Smooth muscle cell (in vitro differentiated cells): ENCODE measurements at regions not wholly inside any gene's neighbourhood (a gene's known extent, or its start where the extent isn't known, plus 50 kb on each side); places are given as distances from the start of the nearest gene placed in this dataset.

Experiments
- DNase-seq: peaks from one replicate; lab custom pipeline; 2025; ENCODE audit not compliant: unreplicated experiment; lab: John Stamatoyannopoulos, UW
- H2AFZ ChIP-seq: fragments of 200-600 bp; sonication (generic); 2 replicates; pipeline ENCODE4 v1.6.0; 2016; ENCODE audit warnings: antibody characterized with exemption, low read depth, mild to moderate bottlenecking
- H3F3A ChIP-seq: fragments of 200-600 bp; sonication (generic); 2 replicates; pipeline ENCODE4 v1.6.0; 2017; ENCODE audit warnings: antibody characterized with exemption, low read depth
- H3K27ac ChIP-seq: fragments of 200-600 bp; sonication (generic); 2 replicates; pipeline ENCODE4 v1.5.1; 2016; ENCODE audit warnings: low read depth, mild to moderate bottlenecking
- H3K27me3 ChIP-seq: fragments of 200-600 bp; sonication (generic); 2 replicates; pipeline ENCODE4 v1.6.1; 2016; ENCODE audit warnings: low read depth, mild to moderate bottlenecking
- H3K36me3 ChIP-seq: fragments of 200-600 bp; sonication (generic); 2 replicates; pipeline ENCODE4 v1.5.1; 2016; ENCODE audit warnings: low read depth
- H3K4me1 ChIP-seq: fragments of 200-600 bp; sonication (generic); 2 replicates; pipeline ENCODE4 v1.5.1; 2016; ENCODE audit warnings: low read depth
- H3K4me2 ChIP-seq: fragments of 200-600 bp; sonication (generic); 2 replicates; pipeline ENCODE4 v1.6.0; 2016; ENCODE audit warnings: mild to moderate bottlenecking
- H3K4me3 ChIP-seq: fragments of 200-600 bp; sonication (generic); 2 replicates; pipeline ENCODE4 v1.5.1; 2016; ENCODE audit warnings: mild to moderate bottlenecking
- H3K79me2 ChIP-seq: fragments of 200-600 bp; sonication (generic); 2 replicates; pipeline ENCODE4 v1.6.0; 2016; ENCODE audit warnings: low read depth, mild to moderate bottlenecking
- H3K9ac ChIP-seq: fragments of 200-600 bp; sonication (generic); 2 replicates; pipeline ENCODE4 v1.6.0; 2016; ENCODE audit warnings: low read depth
- H3K9me3 ChIP-seq: fragments of 200-600 bp; sonication (generic); replicated peaks from 2 replicates; pipeline ENCODE4 v1.5.1; 2016; ENCODE audit warnings: low read depth
- H4K20me1 ChIP-seq: fragments of 200-600 bp; sonication (generic); 2 replicates; pipeline ENCODE4 v1.6.0; 2016; ENCODE audit warnings: low read depth
- WGBS: methylation state at CpG from one replicate; pipeline ENCODE4 v1.1.7; 2016; ENCODE audit warnings: low lambda C conversion rate; 5-methylcytosine and 5-hydroxymethylcytosine counted together
- TF ChIP-seq, protein P1 (sequence below): fragments of 200-600 bp; sonication (generic); IDR thresholded peaks from 2 replicates; pipeline ENCODE4 v1.5.1; 2017; ENCODE audit warnings: borderline replicate concordance, mild to moderate bottlenecking, antibody characterized with exemption; ENCODE audit not compliant: insufficient read depth, poor library complexity, severe bottlenecking

DNA sequence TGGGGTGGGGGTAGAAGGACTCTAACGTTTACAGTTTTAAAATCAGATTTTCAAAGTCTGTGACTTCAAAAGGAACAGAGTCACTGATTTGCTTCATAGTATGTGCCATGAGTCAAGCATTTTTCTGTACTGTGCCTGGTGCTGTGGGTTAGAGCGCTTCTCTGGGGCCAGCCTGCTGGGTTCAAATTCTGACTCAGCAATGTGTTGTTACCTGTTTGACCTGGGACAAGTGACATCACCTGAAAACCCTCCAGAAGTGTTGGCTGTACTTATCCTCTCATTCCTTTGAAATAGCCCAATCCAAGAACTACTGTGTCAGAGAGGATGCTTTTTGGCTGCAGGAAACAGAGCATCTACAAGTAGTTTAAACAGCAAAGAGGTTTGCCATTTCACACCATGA is 101.7 kb downstream of the LSM3 start:
- H3K4me2 ChIP-seq = no peak overlapping the region
- H2AFZ ChIP-seq = no peak overlapping the region
- H3K27ac ChIP-seq = no peak overlapping the region
- whole genome bisulfite sequencing = 30% methylated on average over 2 of the region's 2 CpGs
- no peaks in the 10 kb centered on the region for H3K27me3 ChIP-seq
- H3K79me2 ChIP-seq = no peaks in the 10 kb centered on the region
- H3K9ac ChIP-seq = no peak overlapping the region
- no peaks in the 10 kb centered on the region for H3F3A ChIP-seq
- no peak overlapping the region for H3K4me3 ChIP-seq
- no peak for DNase-seq
- TF ChIP-seq, protein P1, sequence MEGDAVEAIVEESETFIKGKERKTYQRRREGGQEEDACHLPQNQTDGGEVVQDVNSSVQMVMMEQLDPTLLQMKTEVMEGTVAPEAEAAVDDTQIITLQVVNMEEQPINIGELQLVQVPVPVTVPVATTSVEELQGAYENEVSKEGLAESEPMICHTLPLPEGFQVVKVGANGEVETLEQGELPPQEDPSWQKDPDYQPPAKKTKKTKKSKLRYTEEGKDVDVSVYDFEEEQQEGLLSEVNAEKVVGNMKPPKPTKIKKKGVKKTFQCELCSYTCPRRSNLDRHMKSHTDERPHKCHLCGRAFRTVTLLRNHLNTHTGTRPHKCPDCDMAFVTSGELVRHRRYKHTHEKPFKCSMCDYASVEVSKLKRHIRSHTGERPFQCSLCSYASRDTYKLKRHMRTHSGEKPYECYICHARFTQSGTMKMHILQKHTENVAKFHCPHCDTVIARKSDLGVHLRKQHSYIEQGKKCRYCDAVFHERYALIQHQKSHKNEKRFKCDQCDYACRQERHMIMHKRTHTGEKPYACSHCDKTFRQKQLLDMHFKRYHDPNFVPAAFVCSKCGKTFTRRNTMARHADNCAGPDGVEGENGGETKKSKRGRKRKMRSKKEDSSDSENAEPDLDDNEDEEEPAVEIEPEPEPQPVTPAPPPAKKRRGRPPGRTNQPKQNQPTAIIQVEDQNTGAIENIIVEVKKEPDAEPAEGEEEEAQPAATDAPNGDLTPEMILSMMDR = no peak
- H4K20me1 ChIP-seq = no peaks in the 10 kb centered on the region
- no peaks in the 10 kb centered on the region for H3K36me3 ChIP-seq
- H3K9me3 ChIP-seq = no peaks in the 10 kb centered on the region
- no peaks in the 10 kb centered on the region for H3K4me1 ChIP-seq

DNA sequence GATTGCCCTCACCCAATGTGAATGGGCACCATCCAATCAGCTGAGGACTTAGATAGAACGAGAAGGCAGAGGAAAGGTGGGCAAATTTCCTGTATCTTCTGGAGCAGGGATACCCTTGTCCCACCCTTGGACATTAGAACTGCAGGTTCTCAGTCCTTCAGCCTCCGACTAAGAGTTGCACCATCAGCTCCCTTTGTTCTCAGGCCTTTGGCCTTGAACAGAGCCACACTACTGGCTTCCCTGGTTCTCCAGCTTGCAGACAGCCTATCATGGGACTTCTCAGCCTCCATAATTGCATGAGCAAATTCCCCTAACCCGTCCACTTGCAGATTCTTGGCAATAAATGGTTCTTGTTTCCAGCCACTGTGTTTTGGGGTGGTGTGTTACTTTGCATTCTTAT is 102.4 kb downstream of the LSM3 start:
- H3K36me3 ChIP-seq = no peaks in the 10 kb centered on the region
- no peak overlapping the region for H2AFZ ChIP-seq
- no peaks in the 10 kb centered on the region for H3K79me2 ChIP-seq
- TF ChIP-seq, protein P1 = no peak
- no peaks in the 10 kb centered on the region for H3K9me3 ChIP-seq
- WGBS = 85% methylated on average over 3 of the region's 3 CpGs
- no peak overlapping the region for H3K4me2 ChIP-seq
- H3K27me3 ChIP-seq = no peaks in the 10 kb centered on the region
- H3K27ac ChIP-seq = no peak overlapping the region
- no peak for DNase-seq
- no peaks in the 10 kb centered on the region for H4K20me1 ChIP-seq
- no peaks in the 10 kb centered on the region for H3K4me1 ChIP-seq
- no peak overlapping the region for H3K4me3 ChIP-seq
- H3F3A ChIP-seq = no peaks in the 10 kb centered on the region
- H3K9ac ChIP-seq = no peak overlapping the region

DNA sequence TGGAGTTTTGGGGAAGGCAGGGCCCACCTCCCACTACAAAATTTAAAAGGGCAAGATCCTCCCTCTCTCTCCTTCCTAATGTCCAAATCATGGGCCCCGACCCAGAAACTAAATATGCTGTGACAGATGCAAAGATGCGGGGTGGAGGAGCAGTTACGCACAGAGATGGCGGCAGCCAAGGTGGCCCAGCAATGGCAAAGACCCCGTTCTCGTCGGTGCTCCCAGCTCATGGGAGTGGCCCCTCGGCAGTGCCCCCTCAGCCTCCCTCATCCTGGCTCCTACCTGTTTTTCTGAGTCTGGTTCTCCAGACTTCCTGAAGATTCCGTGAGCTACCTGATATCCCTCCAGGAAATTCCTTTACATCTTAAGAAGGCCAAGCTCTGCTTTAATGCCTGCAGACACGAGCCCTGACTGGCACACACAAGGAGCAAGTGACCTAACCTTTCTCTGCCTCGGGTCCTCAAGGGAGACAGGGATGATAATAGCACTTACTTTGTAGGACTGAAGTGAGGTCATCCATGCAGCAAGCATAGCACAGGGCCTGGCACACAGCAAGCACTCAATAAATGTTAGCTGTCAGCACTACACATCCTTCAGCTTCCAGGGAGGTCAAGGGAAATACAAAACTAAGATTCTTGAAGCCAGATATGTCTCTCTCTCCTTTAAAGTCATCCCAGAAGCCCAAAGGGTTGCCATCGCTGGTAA is 103.5 kb downstream of the LSM3 start:
- Histone ChIP-seq H3K36me3 (no peaks in the 10 kb centered on the region), H3K4me1 (no peaks in the 10 kb centered on the region), H2AFZ (no peak overlapping the region), H3K27ac (no peak overlapping the region), H3K79me2 (no peaks in the 10 kb centered on the region), H3K27me3 (no peaks in the 10 kb centered on the region), H3K9me3 (no peaks in the 10 kb centered on the region), H3F3A (no peaks in the 10 kb centered on the region), H3K9ac (no peak overlapping the region), H3K4me2 (no peak overlapping the region), H3K4me3 (no peak overlapping the region), H4K20me1 (no peaks in the 10 kb centered on the region)
- TF ChIP-seq, protein P1 = no peak
- DNase-seq = no peak
- 89% methylated on average over 12 of the region's 12 CpGs for WGBS

DNA sequence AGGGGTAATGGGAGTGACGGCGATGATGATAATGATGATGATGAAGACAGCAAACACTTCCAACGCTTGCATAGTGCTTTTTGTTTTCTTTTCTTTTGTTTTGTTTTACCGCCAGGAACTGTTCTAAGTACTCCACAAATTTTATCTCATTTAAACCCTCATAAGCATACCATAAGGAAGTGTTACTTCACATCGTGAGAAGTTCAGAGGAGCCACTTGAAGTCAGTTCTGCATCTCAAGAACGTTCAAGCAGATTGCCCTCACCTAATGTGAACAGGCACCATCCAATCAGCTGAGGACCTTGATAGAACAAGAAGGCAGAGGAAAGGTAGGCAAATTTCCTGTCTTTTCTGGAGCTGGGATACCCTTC is 104.1 kb downstream of the LSM3 start:
- 87% methylated on average over 6 of the region's 6 CpGs for WGBS
- H3K36me3 ChIP-seq = no peaks in the 10 kb centered on the region
- no peaks in the 10 kb centered on the region for H3F3A ChIP-seq
- H3K27ac ChIP-seq = no peak overlapping the region
- H4K20me1 ChIP-seq = no peaks in the 10 kb centered on the region
- no peaks in the 10 kb centered on the region for H3K27me3 ChIP-seq
- no peak overlapping the region for H3K4me3 ChIP-seq
- no peak for DNase-seq
- TF ChIP-seq, protein P1 = no peak
- H3K9ac ChIP-seq = no peak overlapping the region
- no peak overlapping the region for H3K4me2 ChIP-seq
- no peaks in the 10 kb centered on the region for H3K79me2 ChIP-seq
- no peaks in the 10 kb centered on the region for H3K9me3 ChIP-seq
- no peak overlapping the region for H2AFZ ChIP-seq
- H3K4me1 ChIP-seq = no peaks in the 10 kb centered on the region
